Glomerular endothelial cell (primary cell): ENCODE measurements at regions not wholly inside any gene's neighbourhood (a gene's known extent, or its start where the extent isn't known, plus 50 kb on each side); places are given as distances from the start of the nearest gene placed in this dataset.

Experiments
- DNase-seq: peaks from one replicate; pipeline ENCODE4 v3.0.0-alpha.2; 2011; ENCODE audit warnings: low read depth, low spot score; ENCODE audit errors: extremely low read depth

GRCh38 chr6:71476872-71477271, 188.3 kb downstream of the OGFRL1 start:
- DNase-seq: no peak

DNA sequence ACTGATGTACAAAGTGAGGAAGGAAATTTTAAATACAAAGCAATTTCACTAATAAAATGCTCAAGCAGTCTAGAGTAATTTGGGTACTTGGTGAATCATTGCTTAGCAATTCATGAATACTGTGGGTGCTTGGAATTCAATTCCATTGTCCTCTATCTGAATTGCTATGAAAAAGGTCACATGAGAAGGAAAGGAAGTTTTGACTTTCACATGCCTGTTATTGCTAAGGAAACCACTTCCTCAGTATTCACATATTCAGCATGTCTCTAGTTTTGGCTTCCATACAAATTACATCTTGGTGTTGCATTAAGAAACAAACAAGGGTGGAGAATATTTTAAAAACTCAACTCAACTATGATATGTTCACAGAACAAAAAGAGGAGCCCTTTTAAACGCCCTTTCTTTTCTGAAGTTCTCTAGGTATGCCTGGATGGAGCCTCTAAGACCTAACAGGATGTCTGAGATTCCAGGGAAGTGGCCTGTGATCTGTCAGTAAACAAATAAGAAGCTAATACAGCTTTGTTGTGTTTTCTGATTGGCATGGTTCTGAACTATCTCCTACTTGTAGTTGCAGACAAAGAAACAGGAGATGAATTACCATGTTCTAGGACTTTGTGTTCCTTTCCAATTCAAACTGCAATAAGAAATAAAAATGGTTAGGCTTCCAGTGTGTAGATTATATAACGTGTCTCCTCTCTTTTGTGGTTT, 190.4 kb downstream of the OGFRL1 start:
- peak; percentile 99 for DNase-seq

- DNase-seq: no peak
Measured at GRCh38 chr6:71480577-71480976, 192.0 kb downstream of the OGFRL1 start.

GRCh38 chr6:71481011-71481410, 192.4 kb downstream of the OGFRL1 start:
- DNase-seq: no peak

GRCh38 chr6:71481801-71482200, 193.2 kb downstream of the OGFRL1 start:
- no peak for DNase-seq

- DNase-seq: no peak
Measured at GRCh38 chr6:71482742-71483141, 194.1 kb downstream of the OGFRL1 start.

DNA sequence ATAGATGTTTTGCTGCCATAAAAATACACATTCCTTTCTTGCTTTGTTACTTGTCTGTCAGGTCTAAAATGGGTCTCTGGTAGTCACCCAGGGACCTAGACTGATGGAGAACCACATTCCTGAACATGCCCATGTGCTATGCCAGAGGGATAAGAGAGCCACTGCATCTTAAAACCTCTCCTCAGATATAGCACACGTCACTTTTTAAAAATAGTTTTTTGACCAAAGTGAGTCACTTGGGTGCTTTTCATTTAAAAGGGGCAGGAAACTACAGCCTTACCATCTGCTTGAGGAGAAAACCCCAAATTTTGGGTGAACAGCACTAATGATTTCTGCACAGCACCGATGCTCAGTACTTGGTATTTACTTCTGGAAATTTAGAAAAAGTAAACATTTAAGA, 197.8 kb downstream of the OGFRL1 start:
- no peak for DNase-seq

GRCh38 chr6:71488186-71488585, 199.6 kb downstream of the OGFRL1 start:
- DNase-seq: no peak

DNA sequence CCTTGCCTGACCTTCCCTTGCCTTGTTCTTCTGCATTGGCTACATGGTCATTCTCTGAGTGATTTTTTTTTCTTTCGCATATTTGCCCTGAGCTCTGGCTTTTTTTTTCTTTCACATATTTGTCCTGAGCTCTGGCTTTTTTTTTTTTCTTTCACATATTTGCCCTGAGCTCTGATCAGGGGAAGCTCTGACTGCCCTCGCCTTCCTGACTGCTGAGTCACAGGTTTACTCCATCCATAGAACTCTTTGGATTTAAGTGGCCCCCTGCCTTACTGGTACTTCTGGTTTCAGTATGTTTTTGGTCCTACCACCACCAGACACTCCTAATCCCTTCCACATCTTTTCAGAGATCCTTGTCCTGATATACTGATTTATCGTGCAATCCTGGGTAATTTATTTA, 201.1 kb downstream of the OGFRL1 start:
- no peak for DNase-seq

GRCh38 chr6:71490876-71491275, 202.3 kb downstream of the OGFRL1 start:
- no peak for DNase-seq

GRCh38 chr6:71491844-71492243, 203.2 kb downstream of the OGFRL1 start:
- DNase-seq: no peak

DNA sequence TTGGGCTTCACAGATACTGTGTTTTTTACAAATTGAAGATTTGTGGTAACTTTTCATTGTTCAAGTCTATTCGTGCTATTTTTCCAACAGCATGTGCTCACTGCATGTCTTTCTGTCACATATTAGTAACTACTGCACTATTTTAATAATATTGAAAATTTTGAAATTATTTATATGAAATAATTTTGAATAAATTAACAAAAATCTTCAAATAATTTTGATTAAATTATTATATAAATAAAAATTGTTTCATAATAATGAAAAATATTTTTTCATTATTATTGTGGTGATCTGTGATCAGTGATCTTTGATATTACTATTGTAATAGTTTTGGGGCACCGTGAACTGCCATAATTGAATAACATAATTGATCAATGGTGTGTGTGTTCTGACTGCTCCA, 204.1 kb downstream of the OGFRL1 start:
- no peak for DNase-seq

DNA sequence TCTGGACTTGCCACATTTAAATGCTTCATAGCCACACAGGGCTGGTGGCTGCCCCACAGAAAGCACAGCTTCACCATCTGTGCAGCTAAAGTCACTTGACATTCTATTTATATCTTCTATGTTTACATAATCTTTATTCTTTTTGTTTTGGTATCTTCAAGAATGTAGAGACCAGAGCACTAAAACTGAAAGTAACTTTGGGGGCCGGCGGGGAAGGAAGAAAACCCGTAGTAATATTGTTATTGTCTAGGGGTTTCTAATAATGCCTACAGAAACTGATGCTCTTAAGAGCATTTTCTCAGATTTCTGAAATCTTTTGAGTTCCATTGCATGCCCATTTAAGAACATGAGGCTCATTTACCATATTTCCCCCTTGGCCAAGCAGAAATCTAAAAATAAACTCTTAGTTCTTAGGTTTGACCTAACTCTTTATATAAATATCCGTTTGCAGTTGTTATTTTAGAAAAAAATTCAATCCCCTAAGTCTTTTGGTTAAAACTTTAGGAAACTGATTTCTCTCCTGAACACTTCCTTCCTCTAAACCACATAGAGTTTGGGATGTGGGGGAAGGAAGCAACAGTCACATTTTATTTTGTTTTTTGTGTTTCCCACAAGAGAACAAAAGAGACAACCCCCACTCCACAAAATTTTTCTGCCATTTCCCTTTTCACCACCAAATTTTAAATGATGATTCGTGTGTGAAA, 207.6 kb downstream of the OGFRL1 start:
- no peak for DNase-seq

DNA sequence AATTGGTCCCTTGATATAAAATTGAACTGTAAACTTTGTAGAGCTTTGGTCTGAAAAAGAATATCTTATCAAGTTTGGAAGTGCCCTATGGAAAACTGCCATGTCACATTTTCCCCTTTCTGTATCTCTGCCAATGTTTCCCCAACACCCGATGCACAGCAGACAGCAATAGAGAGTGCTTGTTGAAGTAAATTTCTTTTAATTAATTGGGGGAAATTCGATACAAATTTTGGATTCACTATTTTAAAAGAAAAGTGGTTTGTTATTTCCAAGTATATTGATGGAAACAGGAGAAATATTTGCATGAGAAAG, 208.1 kb downstream of the OGFRL1 start:
- DNase-seq: no peak

GRCh38 chr6:71498638-71499037, 210.0 kb downstream of the OGFRL1 start:
- no peak for DNase-seq

DNA sequence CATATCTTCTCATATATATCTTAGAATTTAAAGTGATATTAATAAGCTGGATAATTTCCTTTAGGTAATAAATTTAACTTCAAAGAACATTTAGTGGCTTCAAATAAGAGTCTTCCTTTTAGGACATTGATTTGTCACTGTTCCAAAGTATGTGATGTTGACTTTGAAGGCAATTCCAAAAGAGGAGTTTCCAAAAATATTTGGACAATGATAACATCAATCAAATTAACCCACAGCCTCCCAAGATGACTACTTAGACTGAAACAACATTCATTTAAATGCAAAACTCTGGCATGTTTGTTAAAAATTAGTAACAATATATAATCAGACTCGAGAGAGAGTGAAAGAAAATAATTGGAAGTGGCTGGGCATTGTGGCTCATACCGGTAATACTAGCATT, 211.1 kb downstream of the OGFRL1 start:
- no peak for DNase-seq

DNA sequence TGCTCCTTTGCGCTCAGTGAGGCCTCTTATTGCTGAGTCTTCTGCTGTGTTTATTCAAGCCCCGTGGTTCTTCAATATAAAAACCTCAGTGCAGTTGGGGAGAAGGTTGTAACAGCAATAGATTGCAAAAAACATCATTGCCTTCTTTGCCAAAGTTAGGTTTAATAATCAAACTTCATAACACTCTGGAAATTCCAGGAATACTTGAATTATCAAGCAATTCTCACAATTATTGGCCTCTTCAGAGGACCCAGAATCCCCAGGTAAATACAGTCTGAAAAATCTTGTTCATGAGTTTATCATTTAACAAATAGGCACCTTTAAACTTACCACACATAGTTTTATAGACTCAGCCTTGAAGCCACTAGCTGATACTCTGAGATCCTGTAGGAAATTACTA, 213.6 kb downstream of the OGFRL1 start:
- no peak for DNase-seq

DNA sequence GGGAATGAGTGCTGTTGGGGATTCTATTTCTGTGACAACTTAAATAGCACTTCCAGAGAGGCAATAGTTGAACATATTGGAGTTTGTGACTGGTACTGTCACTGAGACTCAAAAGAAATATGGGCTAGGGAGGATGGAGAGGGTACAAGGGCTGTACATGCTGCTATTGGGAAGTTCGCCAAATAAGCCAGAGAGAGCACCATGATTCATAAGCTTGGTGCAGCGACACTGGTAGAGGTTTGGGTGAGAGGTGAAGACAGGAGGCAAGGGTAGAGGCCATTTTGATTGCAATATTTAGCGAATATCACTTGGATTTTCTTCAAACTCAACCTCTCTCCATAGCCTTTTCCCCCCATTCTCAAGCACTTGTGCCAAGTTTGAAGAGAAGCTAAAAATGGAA, 214.3 kb downstream of the OGFRL1 start:
- no peak for DNase-seq

DNA sequence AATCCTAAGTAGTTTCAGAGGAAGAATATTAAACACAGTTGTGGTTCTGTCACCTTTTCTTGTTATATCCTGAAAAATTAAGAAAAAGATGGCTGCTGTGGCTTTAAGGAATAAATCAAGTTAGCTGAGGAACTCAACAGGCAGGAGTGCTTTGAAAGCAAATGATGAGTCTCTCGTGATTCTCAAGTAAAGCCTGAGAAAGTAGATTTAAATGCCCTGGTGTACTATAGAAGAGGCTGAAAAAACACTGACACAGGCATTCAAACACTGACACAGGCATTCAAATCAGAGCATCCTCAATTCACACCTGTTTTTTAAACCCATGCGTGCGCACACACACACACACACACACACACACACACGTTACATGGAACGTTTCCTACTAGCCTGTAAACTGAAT, 218.6 kb downstream of the OGFRL1 start:
- no peak for DNase-seq

DNA sequence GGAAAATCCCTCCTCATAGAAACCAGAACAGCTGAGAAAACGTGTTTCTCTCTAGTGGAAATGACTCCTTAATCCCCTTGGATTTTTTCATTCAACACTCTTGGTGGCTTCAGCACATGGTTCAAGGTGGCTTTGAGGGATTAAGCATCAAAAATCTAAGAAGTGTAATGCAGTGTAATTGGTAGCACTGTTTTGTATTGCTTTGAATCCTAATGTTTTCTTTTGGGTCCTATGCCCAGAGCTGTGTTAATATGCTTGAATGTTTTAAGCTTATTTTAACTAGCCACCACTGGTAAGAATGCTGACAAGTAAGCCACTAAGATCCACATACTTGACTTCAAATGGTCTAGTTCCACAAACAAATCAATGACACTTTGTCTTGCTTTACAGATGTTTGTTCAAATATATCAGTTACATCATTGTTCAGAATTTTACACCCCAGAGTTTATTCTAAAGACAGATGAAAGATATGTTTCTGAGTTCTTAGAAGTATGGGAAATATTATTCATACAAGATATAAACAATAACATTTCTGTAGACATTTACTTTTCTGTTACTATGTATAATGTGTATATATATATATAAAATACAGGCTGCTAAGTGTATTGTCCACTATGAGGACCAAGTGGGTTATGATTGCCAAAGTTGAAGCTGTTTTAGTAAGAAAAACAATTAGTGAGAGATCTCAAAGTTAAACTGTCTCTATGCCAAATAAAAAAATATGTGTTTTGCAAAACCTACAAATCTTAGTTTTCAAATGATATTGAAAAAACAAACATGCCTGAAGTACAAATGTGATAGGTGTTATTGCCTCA, 220.8 kb downstream of the OGFRL1 start:
- no peak for DNase-seq

- peak; percentile 52 for DNase-seq
Measured at GRCh38 chr6:71510057-71510713, 221.6 kb downstream of the OGFRL1 start.
